SK-N-SH (cell line): ENCODE measurements at regions not wholly inside any gene's neighbourhood (a gene's known extent, or its start where the extent isn't known, plus 50 kb on each side); places are given as distances from the start of the nearest gene placed in this dataset.

ENCODE experiments used
- CTCF ChIA-PET: fragments of 300-600, 350-600 bp; formaldehyde crosslinking; extraction: SDS; loops from one replicate; lab custom pipeline; 2021; lab: Yijun Ruan, JAX
- POLR2A ChIA-PET: fragments of 350-600 bp; sonication (Branson Sonifier 250); formaldehyde crosslinking; extraction: SDS; loops from one replicate; lab custom pipeline; 2020; ENCODE audit warnings: antibody characterized with exemption, inconsistent platforms; lab: Yijun Ruan, JAX
- DNase-seq: peaks from one replicate; pipeline ENCODE4 v3.0.0; 2012
- H2AFZ ChIP-seq: fragments of 200-600 bp; sonication (generic); 2 replicates; pipeline ENCODE4 v1.8.1; 2016; ENCODE audit warnings: antibody characterized with exemption, mild to moderate bottlenecking, low read depth
- H3F3A ChIP-seq: fragments of 200-600 bp; sonication (generic); replicated peaks from 2 replicates; pipeline ENCODE3; 2016; ENCODE audit warnings: antibody characterized with exemption, mild to moderate bottlenecking; ENCODE audit not compliant: insufficient read depth
- H3K27ac ChIP-seq, 2 experiments: fragments of 200-500 bp in 1 of 2; fragments of 200-600 bp in 1 of 2; sonication (Bioruptor generic) in 1 of 2; sonication (generic), shearing (Covaris generic) in 1 of 2; 2 replicates each; pipeline versions ENCODE4 v1.5.1 to v1.6.1; 2014 to 2016; ENCODE audit warnings: low read depth in 2 of 2, inconsistent platforms in 1 of 2, low read length in 1 of 2, mild to moderate bottlenecking in 1 of 2, mixed read lengths in 1 of 2
- H3K27me3 ChIP-seq: fragments of 200-600 bp; sonication (generic), shearing (Covaris generic); 2 replicates; pipeline ENCODE4 v1.6.1; 2016; ENCODE audit warnings: mixed run types; ENCODE audit not compliant: insufficient read depth
- H3K36me3 ChIP-seq, 2 experiments: fragments of 200-500 bp in 1 of 2; fragments of 200-600 bp in 1 of 2; sonication (Bioruptor generic) in 1 of 2; sonication (generic) in 1 of 2; replicated peaks in 1 of 2; 2 replicates each; pipeline versions ENCODE3 to v1.5.1; 2014 to 2016; ENCODE audit warnings: low read length in 1 of 2, mild to moderate bottlenecking in 1 of 2; ENCODE audit not compliant: insufficient read depth in 2 of 2, control insufficient read depth in 1 of 2
- H3K4me1 ChIP-seq, 2 experiments: fragments of 200-500 bp in 1 of 2; fragments of 200-600 bp in 1 of 2; sonication (Bioruptor generic) in 1 of 2; sonication (generic), shearing (Covaris generic) in 1 of 2; 2 replicates each; pipeline versions ENCODE4 v1.5.1 to v1.6.1; 2014 to 2016; ENCODE audit warnings: low read depth in 1 of 2, low read length in 1 of 2, mixed run types in 1 of 2; ENCODE audit not compliant: insufficient read depth in 2 of 2, control insufficient read depth in 1 of 2
- H3K4me2 ChIP-seq: fragments of 200-600 bp; sonication (generic), shearing (Covaris generic); 2 replicates; pipeline ENCODE4 v1.6.1; 2017; ENCODE audit warnings: mixed run types
- H3K4me3 ChIP-seq, 2 experiments: fragments of 200-500 bp in 1 of 2; fragments of 200-600 bp in 1 of 2; sonication (Bioruptor generic) in 1 of 2; sonication (generic), shearing (Covaris generic) in 1 of 2; 2 replicates each; pipeline versions ENCODE4 v1.5.1 to v1.8.1; 2014 to 2016; ENCODE audit warnings: low read depth in 2 of 2, inconsistent platforms in 1 of 2, low read length in 1 of 2, mild to moderate bottlenecking in 1 of 2, mixed read lengths in 1 of 2, moderate library complexity in 1 of 2
- H3K79me2 ChIP-seq: fragments of 200-600 bp; sonication (generic); 2 replicates; pipeline ENCODE4 v1.8.1; 2017; ENCODE audit warnings: mild to moderate bottlenecking; ENCODE audit not compliant: insufficient read depth
- H3K9ac ChIP-seq: fragments of 200-600 bp; sonication (generic); 2 replicates; pipeline ENCODE4 v1.6.1; 2017; ENCODE audit warnings: mixed run types
- H3K9me2 ChIP-seq: fragments of 200-600 bp; sonication (generic); 2 replicates; pipeline ENCODE4 v1.6.1; 2017; ENCODE audit warnings: mixed run types
- H3K9me3 ChIP-seq: fragments of 200-600 bp; sonication (generic); 2 replicates; pipeline ENCODE4 v1.6.1; 2017; ENCODE audit warnings: mixed run types, mild to moderate bottlenecking, moderate library complexity
- H4K20me1 ChIP-seq: fragments of 200-600 bp; sonication (generic); 2 replicates; pipeline ENCODE4 v1.6.1; 2017; ENCODE audit warnings: mild to moderate bottlenecking, mixed run types; ENCODE audit not compliant: insufficient read depth
- CHD2 ChIP-seq: fragments of 150-350 bp; IDR thresholded peaks from 2 replicates; pipeline ENCODE4 v1.6.1; 2018; ENCODE audit warnings: low read length; ENCODE audit not compliant: partially characterized antibody
- CTCF ChIP-seq: fragments of 200-600 bp; sonication (generic); IDR thresholded peaks from 2 replicates; pipeline ENCODE4 v1.6.1; 2017; ENCODE audit warnings: antibody characterized with exemption, mild to moderate bottlenecking, moderate library complexity
- FOXJ3 ChIP-seq: sonication (generic); formaldehyde crosslinking; IDR thresholded peaks from 2 replicates; pipeline ENCODE4 v1.5.1; 2020; ENCODE audit warnings: mild to moderate bottlenecking, missing genetic modification reagents
- FOXM1 ChIP-seq: IDR thresholded peaks from 2 replicates; pipeline ENCODE4 v1.4.0; 2012; ENCODE audit warnings: low read depth, mild to moderate bottlenecking
- GATA2 ChIP-seq: sonication (generic); formaldehyde crosslinking; IDR thresholded peaks from 2 replicates; pipeline ENCODE4 v1.5.0; 2020; ENCODE audit warnings: mild to moderate bottlenecking, missing genetic modification reagents
- MEF2A ChIP-seq: IDR thresholded peaks from 2 replicates; pipeline ENCODE4 v1.4.0; 2012; ENCODE audit warnings: low read depth, borderline replicate concordance
- MXI1 ChIP-seq: IDR thresholded peaks from 2 replicates; pipeline ENCODE4 v1.6.1; 2012; ENCODE audit warnings: mild to moderate bottlenecking, low read depth, low read length, improper control_type of control experiment
- NRF1 ChIP-seq: IDR thresholded peaks from 2 replicates; pipeline ENCODE4 v1.6.1; 2012; ENCODE audit warnings: low read depth, mild to moderate bottlenecking, low read length
- REST ChIP-seq: IDR thresholded peaks from 2 replicates; pipeline ENCODE4 v1.6.1; 2012; ENCODE audit warnings: mild to moderate bottlenecking, low read depth, low read length, moderate library complexity
- RFX5 ChIP-seq: IDR thresholded peaks from 2 replicates; pipeline ENCODE4 v1.6.1; 2012; ENCODE audit warnings: mild to moderate bottlenecking, improper control_type of control experiment, low read length
- SIN3A ChIP-seq: IDR thresholded peaks from 2 replicates; pipeline ENCODE4 v1.6.1; 2012; ENCODE audit warnings: low read depth, mild to moderate bottlenecking, low read length, moderate library complexity, borderline replicate concordance
- SMC3 ChIP-seq: IDR thresholded peaks from 2 replicates; pipeline ENCODE4 v1.6.1; 2012; ENCODE audit warnings: low read depth, low read length, improper control_type of control experiment
- TAF1 ChIP-seq: IDR thresholded peaks from 2 replicates; pipeline ENCODE4 v1.6.1; 2012; ENCODE audit warnings: low read depth, mild to moderate bottlenecking, low read length, moderate library complexity, borderline replicate concordance
- TCF12 ChIP-seq: IDR thresholded peaks from 2 replicates; pipeline ENCODE4 v1.4.0; 2012
- TEAD4 ChIP-seq: IDR thresholded peaks from 2 replicates; pipeline ENCODE4 v1.4.0; 2012; ENCODE audit warnings: mild to moderate bottlenecking, borderline replicate concordance; ENCODE audit not compliant: insufficient read depth
- ZBTB33 ChIP-seq: IDR thresholded peaks from 2 replicates; pipeline ENCODE4 v1.4.0; 2012; ENCODE audit warnings: low read depth, borderline replicate concordance
- WGBS: methylation state at CpG from one replicate; pipeline ENCODE4 v1.1.6; 2017; ENCODE audit warnings: low lambda C conversion rate; 5-methylcytosine and 5-hydroxymethylcytosine counted together
- TF ChIP-seq, protein P1 (sequence below): fragments of 150-350 bp; IDR thresholded peaks from 2 replicates; pipeline ENCODE4 v1.6.1; 2017; ENCODE audit warnings: antibody characterized with exemption, low read length, low read depth, borderline replicate concordance
- TF ChIP-seq, protein P2 (sequence below): fragments of 150-350 bp; IDR thresholded peaks from 2 replicates; pipeline ENCODE4 v1.6.1; 2016; ENCODE audit warnings: mild to moderate bottlenecking, low read depth, low read length

DNA sequence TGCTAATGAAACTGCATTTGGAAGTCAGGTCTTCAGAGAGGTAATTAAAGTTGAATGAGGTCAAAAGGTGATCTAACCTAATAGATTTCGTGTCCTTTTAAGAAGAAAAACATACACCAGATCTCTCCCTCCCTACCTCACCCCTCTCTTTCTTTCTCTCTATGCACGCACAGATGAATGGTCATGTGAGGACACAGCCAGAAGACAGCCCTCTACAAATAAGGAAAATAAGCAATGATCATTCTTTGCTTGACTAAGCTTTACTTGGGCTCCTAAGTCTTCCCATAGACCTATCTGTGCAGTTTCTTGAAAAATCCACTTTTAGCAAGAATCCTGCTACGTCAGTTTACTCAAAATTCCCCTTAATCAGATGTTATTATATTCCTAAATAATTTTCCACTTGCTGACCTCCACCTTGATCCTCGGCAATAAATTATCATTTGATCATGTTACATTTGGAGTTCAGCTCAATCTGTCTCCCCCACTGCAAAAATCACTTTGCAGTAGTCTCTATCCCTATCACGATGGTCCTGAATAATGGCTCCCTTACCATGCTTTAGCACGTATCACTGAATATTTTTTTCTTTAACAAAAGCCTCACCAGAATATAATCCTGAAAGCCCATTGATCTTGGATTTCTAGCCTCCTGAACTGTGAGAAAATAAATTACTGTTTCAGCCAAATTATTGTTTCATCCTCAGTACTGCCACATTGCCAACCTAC lies 527.3 kb downstream of the GABRG1 start:
- CTCF ChIA-PET, result no interaction called here
- Histone ChIP-seq H3K4me3 (no peak overlapping the region), H4K20me1 (no peaks in the 10 kb centered on the region), H3K4me2 (no peak overlapping the region), H3K9me3 (no peaks in the 10 kb centered on the region), H3K27ac (no peak overlapping the region), H2AFZ (no peak overlapping the region), H3K36me3 (no peaks in the 10 kb centered on the region), H3K27me3 (no peaks in the 10 kb centered on the region), H3K79me2 (no peaks in the 10 kb centered on the region), H3K9ac (no peak overlapping the region), H3F3A (no peaks in the 10 kb centered on the region), H3K9me2 (no peaks in the 10 kb centered on the region), H3K4me1 (no peaks in the 10 kb centered on the region)
- no peak for DNase-seq
- POLR2A ChIA-PET, result no interaction called here
- no peak for TF ChIP-seq CHD2
- TF ChIP-seq, protein P1, sequence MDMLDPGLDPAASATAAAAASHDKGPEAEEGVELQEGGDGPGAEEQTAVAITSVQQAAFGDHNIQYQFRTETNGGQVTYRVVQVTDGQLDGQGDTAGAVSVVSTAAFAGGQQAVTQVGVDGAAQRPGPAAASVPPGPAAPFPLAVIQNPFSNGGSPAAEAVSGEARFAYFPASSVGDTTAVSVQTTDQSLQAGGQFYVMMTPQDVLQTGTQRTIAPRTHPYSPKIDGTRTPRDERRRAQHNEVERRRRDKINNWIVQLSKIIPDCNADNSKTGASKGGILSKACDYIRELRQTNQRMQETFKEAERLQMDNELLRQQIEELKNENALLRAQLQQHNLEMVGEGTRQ, result no peak
- TF ChIP-seq GATA2 (CRISPR knock-in tag), result no peak
- TF ChIP-seq TAF1, result no peak
- TF ChIP-seq, protein P2, sequence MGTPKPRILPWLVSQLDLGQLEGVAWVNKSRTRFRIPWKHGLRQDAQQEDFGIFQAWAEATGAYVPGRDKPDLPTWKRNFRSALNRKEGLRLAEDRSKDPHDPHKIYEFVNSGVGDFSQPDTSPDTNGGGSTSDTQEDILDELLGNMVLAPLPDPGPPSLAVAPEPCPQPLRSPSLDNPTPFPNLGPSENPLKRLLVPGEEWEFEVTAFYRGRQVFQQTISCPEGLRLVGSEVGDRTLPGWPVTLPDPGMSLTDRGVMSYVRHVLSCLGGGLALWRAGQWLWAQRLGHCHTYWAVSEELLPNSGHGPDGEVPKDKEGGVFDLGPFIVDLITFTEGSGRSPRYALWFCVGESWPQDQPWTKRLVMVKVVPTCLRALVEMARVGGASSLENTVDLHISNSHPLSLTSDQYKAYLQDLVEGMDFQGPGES, result no peak
- TF ChIP-seq CTCF, result no peak
- no peak for TF ChIP-seq RFX5
- TF ChIP-seq SIN3A, result no peak
- TF ChIP-seq FOXJ3, result no peak
- TF ChIP-seq MEF2A, result no peak
- no peak for TF ChIP-seq NRF1
- no peak for TF ChIP-seq FOXM1
- no peak for TF ChIP-seq SMC3
- TF ChIP-seq ZBTB33, result no peak
- no peak for TF ChIP-seq TEAD4
- no peak for TF ChIP-seq REST
- TF ChIP-seq MXI1, result no peak
- TF ChIP-seq TCF12, result no peak
- 20% methylated on average over 6 of the region's 6 CpGs for WGBS
